ENCODE measurements at regions not wholly inside any gene's neighbourhood (a gene's known extent, or its start where the extent isn't known, plus 50 kb on each side); places are given as distances from the start of the nearest gene placed in this dataset.

DNA sequence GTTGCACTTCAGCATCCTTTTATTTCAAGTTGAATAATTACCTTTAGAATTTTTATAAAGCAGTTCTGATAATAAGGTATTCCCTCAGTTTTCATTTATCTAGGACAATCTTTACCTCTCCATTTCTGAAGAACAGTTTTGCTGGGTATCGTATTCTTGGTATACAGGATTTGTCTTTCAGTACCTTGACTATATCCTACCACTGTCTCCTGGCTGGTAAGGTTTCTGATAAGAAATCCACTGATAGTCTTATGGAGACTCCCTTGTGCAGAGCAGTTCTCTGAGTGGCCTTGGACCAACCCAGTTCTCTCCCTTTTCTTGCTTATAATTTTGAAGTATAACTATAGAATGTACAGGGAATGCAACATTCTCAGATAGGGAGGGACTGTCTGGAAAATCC, 51.3 kb upstream of the SAMD3 start:
- in situ Hi-C loops (cut with MboI; ENCODE audit: low sequenced_read_pairs, unreplicated experiment): no loop called here
- no peak for DNase-seq (ENCODE audit: low spot score)
- TF ChIP-seq, protein P1, sequence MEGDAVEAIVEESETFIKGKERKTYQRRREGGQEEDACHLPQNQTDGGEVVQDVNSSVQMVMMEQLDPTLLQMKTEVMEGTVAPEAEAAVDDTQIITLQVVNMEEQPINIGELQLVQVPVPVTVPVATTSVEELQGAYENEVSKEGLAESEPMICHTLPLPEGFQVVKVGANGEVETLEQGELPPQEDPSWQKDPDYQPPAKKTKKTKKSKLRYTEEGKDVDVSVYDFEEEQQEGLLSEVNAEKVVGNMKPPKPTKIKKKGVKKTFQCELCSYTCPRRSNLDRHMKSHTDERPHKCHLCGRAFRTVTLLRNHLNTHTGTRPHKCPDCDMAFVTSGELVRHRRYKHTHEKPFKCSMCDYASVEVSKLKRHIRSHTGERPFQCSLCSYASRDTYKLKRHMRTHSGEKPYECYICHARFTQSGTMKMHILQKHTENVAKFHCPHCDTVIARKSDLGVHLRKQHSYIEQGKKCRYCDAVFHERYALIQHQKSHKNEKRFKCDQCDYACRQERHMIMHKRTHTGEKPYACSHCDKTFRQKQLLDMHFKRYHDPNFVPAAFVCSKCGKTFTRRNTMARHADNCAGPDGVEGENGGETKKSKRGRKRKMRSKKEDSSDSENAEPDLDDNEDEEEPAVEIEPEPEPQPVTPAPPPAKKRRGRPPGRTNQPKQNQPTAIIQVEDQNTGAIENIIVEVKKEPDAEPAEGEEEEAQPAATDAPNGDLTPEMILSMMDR (IDR thresholded peaks at IDR 0.05; ENCODE audit: borderline replicate concordance, control extremely low read depth, extremely low read depth, insufficient read depth, missing control alignments): no peak

All from GM13976 (cell line).